HS-27A (cell line): ENCODE measurements at regions not wholly inside any gene's neighbourhood (a gene's known extent, or its start where the extent isn't known, plus 50 kb on each side); places are given as distances from the start of the nearest gene placed in this dataset.

ENCODE experiments used
- DNase-seq: peaks from one replicate; pipeline ENCODE4 v3.0.0-alpha.2; 2012; ENCODE audit warnings: low read depth, missing footprints

- peak; percentile 90 for DNase-seq
Measured at GRCh38 chr14:50038398-50039119, 77.8 kb downstream of the VCPKMT start.

- no peak for DNase-seq
Measured at GRCh38 chr14:50039120-50039517, 77.3 kb downstream of the VCPKMT start.

- DNase-seq: no peak
Measured at GRCh38 chr14:50039734-50040400, 76.5 kb downstream of the VCPKMT start.

- no peak for DNase-seq
Measured at GRCh38 chr14:50040401-50040775, 76.0 kb downstream of the VCPKMT start.

GRCh38 chr14:50040895-50041465 is 75.4 kb downstream of the VCPKMT start:
- no peak for DNase-seq

- DNase-seq: no peak
Measured at GRCh38 chr14:50041980-50042379, 74.4 kb downstream of the VCPKMT start.

GRCh38 chr14:50044042-50044651 is 72.2 kb downstream of the VCPKMT start:
- no peak for DNase-seq

GRCh38 chr14:50045039-50045711 is 71.2 kb downstream of the VCPKMT start:
- no peak for DNase-seq

GRCh38 chr14:50045837-50046236 is 70.5 kb downstream of the VCPKMT start:
- no peak for DNase-seq

GRCh38 chr14:50047274-50047676 is 69.1 kb downstream of the VCPKMT start:
- DNase-seq: no peak

GRCh38 chr14:50049093-50049492 is 67.3 kb downstream of the VCPKMT start:
- no peak for DNase-seq

- DNase-seq: no peak
Measured at GRCh38 chr14:50049703-50050570, 66.4 kb downstream of the VCPKMT start.

GRCh38 chr14:50051106-50051505 is 65.3 kb downstream of the VCPKMT start:
- DNase-seq: no peak

GRCh38 chr14:50051706-50052105 is 64.7 kb downstream of the VCPKMT start:
- no peak for DNase-seq

GRCh38 chr14:50052517-50052916 is 63.9 kb downstream of the VCPKMT start:
- DNase-seq: no peak

- no peak for DNase-seq
Measured at GRCh38 chr14:50053935-50054334, 62.4 kb downstream of the VCPKMT start.

- DNase-seq: no peak
Measured at GRCh38 chr14:50055461-50056228, 60.7 kb downstream of the VCPKMT start.

- DNase-seq: no peak
Measured at GRCh38 chr14:50056435-50056834, 59.9 kb downstream of the VCPKMT start.

- no peak for DNase-seq
Measured at GRCh38 chr14:50057331-50057730, 59.0 kb downstream of the VCPKMT start.

GRCh38 chr14:50058113-50058512 is 58.3 kb downstream of the VCPKMT start:
- no peak for DNase-seq
